ENCODE measurements at regions not wholly inside any gene's neighbourhood (a gene's known extent, or its start where the extent isn't known, plus 50 kb on each side); places are given as distances from the start of the nearest gene placed in this dataset.

DNA sequence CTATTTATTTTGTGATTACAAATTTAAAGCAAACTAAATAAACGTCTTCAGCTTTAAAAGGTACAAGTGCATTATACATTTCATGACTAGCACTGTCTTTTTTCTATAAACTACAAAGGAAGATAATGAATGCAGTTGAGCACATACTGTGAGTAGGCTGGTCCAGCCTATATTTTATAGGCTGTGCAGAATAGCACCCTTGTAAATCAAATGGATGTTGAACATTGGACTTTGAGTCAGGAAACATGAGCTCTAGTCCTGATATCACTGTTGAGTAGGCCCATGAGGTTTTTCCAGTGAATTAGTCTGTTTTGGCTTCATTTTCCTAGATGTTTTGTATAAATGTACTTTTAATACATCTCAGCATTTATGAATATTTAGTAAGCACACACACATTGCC is 447.3 kb upstream of the KCNMB2 start:
- TF ChIP-seq, protein P1, sequence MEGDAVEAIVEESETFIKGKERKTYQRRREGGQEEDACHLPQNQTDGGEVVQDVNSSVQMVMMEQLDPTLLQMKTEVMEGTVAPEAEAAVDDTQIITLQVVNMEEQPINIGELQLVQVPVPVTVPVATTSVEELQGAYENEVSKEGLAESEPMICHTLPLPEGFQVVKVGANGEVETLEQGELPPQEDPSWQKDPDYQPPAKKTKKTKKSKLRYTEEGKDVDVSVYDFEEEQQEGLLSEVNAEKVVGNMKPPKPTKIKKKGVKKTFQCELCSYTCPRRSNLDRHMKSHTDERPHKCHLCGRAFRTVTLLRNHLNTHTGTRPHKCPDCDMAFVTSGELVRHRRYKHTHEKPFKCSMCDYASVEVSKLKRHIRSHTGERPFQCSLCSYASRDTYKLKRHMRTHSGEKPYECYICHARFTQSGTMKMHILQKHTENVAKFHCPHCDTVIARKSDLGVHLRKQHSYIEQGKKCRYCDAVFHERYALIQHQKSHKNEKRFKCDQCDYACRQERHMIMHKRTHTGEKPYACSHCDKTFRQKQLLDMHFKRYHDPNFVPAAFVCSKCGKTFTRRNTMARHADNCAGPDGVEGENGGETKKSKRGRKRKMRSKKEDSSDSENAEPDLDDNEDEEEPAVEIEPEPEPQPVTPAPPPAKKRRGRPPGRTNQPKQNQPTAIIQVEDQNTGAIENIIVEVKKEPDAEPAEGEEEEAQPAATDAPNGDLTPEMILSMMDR (IDR thresholded peaks at IDR 0.05) = no peak
- no peak for TF ChIP-seq POLR2A (IDR thresholded peaks at IDR 0.05)

Measured in ovary (tissue), 3 donors.